ENCODE measurements at regions not wholly inside any gene's neighbourhood (a gene's known extent, or its start where the extent isn't known, plus 50 kb on each side); places are given as distances from the start of the nearest gene placed in this dataset.

DNA sequence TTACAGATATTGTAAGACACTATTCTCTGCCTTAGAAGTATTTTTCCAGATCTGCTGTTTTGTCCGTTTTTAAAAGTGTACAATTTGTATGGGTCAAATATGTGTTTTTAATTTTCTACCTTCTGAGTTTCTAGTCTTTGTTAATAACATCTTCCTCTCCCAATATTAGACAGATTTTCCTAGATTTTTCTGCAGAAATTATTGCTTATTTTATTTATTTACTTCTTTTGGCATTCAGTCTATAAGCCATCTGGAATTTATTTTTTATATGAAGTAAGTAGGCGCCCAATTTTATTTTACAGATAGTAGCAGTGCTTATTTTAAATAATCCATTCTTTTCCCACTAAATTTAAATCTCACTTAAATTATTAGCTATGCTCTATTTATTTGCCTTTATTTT, 103.1 kb upstream of the PLEKHG1 start (continued):
- no peak for TF ChIP-seq ZNF563 (CRISPR knock-in tag; IDR thresholded peaks at IDR 0.05)
- no peak for TF ChIP-seq ZNF354B (CRISPR knock-in tag; IDR thresholded peaks at IDR 0.05)
- no peak for TF ChIP-seq ZSCAN31 (CRISPR knock-in tag; IDR thresholded peaks at IDR 0.05; ENCODE audit: low read depth)
- TF ChIP-seq HDAC6 (IDR thresholded peaks at IDR 0.05; ENCODE audit: low read depth, low read length): no peak
- TF ChIP-seq ZNF562 (CRISPR knock-in tag; IDR thresholded peaks at IDR 0.05; ENCODE audit: borderline replicate concordance): no peak
- no peak for TF ChIP-seq ARNTL (CRISPR knock-in tag; IDR thresholded peaks at IDR 0.05)
- TF ChIP-seq NR3C1 (CRISPR knock-in tag; IDR thresholded peaks at IDR 0.05): no peak

DNA sequence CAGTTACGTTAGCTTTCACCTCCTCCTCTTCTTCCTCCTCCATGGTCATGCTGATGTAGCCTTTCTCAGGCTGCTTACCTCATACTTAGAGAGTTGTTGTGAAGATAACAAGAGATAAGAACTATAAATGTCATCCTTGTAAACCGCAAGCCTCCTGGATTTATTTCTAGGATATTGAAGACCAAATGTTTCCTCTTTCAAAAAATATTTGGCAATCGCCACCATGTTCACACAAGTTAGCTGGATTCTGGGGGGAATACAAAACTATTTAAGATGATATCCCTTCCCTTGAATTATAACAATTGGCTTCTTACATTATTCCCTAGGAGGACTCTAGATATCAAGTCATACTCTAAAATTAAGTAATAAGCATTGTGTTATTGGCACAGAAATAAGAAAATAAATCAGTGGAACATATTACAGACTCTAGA, 99.8 kb upstream of the PLEKHG1 start:
- no peak overlapping the region for H3K4me2 ChIP-seq (ENCODE audit: low read depth, low read length)
- ChIA-PET POLR2A (no interaction called here), CTCF (ENCODE audit: low intra/inter-chr PET ratio, low total read pairs) (no interaction called here)
- H3K4me3 ChIP-seq (replicated peaks in 1 of 3; ENCODE audit: insufficient read depth in 1 of 3, low read depth in 2 of 3, low read length in 3 of 3): no peak overlapping the region
- no peaks in the 10 kb centered on the region for H3K4me1 ChIP-seq (ENCODE audit: insufficient read depth, low read length)
- no peak overlapping the region for H3K9ac ChIP-seq (ENCODE audit: insufficient read depth, low read depth, low read length)
- in situ Hi-C loops (cut with HindIII; ENCODE audit: extremely low pct_ligation_motif_present, low pct_unique_long_range_greater_than_20kb): no loop called here
- H3K27me3 ChIP-seq (ENCODE audit: control insufficient read depth in 1 of 2, insufficient read depth in 2 of 2, low read length in 2 of 2): no peaks in the 10 kb centered on the region
- H3K79me2 ChIP-seq (ENCODE audit: insufficient read depth, low read length): no peaks in the 10 kb centered on the region
- no TSS peak for BruUV-seq (replicated peaks)
- intact Hi-C loops (cut with micrococcal nuclease; ENCODE audit: unreplicated experiment): no loop called here
- no peak overlapping the region for H2AFZ ChIP-seq (ENCODE audit: low read length)
- FAIRE-seq: no peak
- peaks cover 7% of the 10 kb centered on the region for H3K9me3 ChIP-seq (ENCODE audit: low read length)
- no peak for ATAC-seq
- no peak for DNase-seq (ENCODE audit: low spot score)
- 34% methylated on average over 3 of the region's 3 CpGs for WGBS (ENCODE audit: low lambda C conversion rate)
- no peaks in the 10 kb centered on the region for H3K36me3 ChIP-seq (replicated peaks in 1 of 2; ENCODE audit: control insufficient read depth in 1 of 2, insufficient read depth in 2 of 2, low read length in 2 of 2)
- H4K20me1 ChIP-seq (ENCODE audit: insufficient read depth, low read length): no peaks in the 10 kb centered on the region
- H3K27ac ChIP-seq (ENCODE audit: extremely low read length, insufficient read depth, low read length): no peak overlapping the region
- no peak for TF ChIP-seq ZSCAN12 (CRISPR knock-in tag; IDR thresholded peaks at IDR 0.05)
- TF ChIP-seq, protein P1, sequence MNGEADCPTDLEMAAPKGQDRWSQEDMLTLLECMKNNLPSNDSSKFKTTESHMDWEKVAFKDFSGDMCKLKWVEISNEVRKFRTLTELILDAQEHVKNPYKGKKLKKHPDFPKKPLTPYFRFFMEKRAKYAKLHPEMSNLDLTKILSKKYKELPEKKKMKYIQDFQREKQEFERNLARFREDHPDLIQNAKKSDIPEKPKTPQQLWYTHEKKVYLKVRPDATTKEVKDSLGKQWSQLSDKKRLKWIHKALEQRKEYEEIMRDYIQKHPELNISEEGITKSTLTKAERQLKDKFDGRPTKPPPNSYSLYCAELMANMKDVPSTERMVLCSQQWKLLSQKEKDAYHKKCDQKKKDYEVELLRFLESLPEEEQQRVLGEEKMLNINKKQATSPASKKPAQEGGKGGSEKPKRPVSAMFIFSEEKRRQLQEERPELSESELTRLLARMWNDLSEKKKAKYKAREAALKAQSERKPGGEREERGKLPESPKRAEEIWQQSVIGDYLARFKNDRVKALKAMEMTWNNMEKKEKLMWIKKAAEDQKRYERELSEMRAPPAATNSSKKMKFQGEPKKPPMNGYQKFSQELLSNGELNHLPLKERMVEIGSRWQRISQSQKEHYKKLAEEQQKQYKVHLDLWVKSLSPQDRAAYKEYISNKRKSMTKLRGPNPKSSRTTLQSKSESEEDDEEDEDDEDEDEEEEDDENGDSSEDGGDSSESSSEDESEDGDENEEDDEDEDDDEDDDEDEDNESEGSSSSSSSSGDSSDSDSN (CRISPR knock-in tag; IDR thresholded peaks at IDR 0.05): no peak
- TF ChIP-seq ZNF678 (CRISPR knock-in tag; IDR thresholded peaks at IDR 0.05): no peak
- no peak for TF ChIP-seq AHR (CRISPR knock-in tag; IDR thresholded peaks at IDR 0.05)
- TF ChIP-seq HMGXB3 (CRISPR knock-in tag; IDR thresholded peaks at IDR 0.05; ENCODE audit: borderline replicate concordance): no peak
- TF ChIP-seq RELA (CRISPR knock-in tag; IDR thresholded peaks at IDR 0.05): no peak
- no peak for TF ChIP-seq YY1 (IDR thresholded peaks at IDR 0.05; ENCODE audit: insufficient read depth, insufficient replicate concordance, low read depth, low read length)
- no peak for TF ChIP-seq ZNF737 (CRISPR knock-in tag; IDR thresholded peaks at IDR 0.05; ENCODE audit: borderline replicate concordance)
- no peak for TF ChIP-seq ZNF501 (CRISPR knock-in tag; IDR thresholded peaks at IDR 0.05)
- no peak for TF ChIP-seq ZNF207 (IDR thresholded peaks at IDR 0.05; ENCODE audit: borderline replicate concordance)
- TF ChIP-seq NFE2L1 (CRISPR knock-in tag; IDR thresholded peaks at IDR 0.05; ENCODE audit: borderline replicate concordance): no peak
- TF ChIP-seq CHCHD3 (CRISPR knock-in tag; IDR thresholded peaks at IDR 0.05): no peak
- TF ChIP-seq PHF8 (CRISPR knock-in tag; IDR thresholded peaks at IDR 0.05): no peak

Measured in HepG2 (cell line).